Esophagus squamous epithelium (tissue), 5 donors: ENCODE measurements at regions not wholly inside any gene's neighbourhood (a gene's known extent, or its start where the extent isn't known, plus 50 kb on each side); places are given as distances from the start of the nearest gene placed in this dataset.

Experiments
- DNase-seq: peaks from one replicate; lab custom pipeline; 2025; lab: John Stamatoyannopoulos, UW
- H3K27ac ChIP-seq, 4 donors: fragments of 200-600 bp; sonication (generic); one replicate each; pipeline ENCODE4 v1.5.1; 2016 to 2019; ENCODE audit warnings: mild to moderate bottlenecking in 1 of 4
- H3K27me3 ChIP-seq, 4 donors: fragments of 200-600 bp; sonication (generic); 1 replicate in 3 of 4; 2 replicates in 1 of 4; pipeline versions ENCODE4 v1.5.1 to v1.6.0; 2017 to 2021; ENCODE audit warnings: antibody characterized with exemption in 1 of 4
- H3K36me3 ChIP-seq, 3 donors: fragments of 200-600 bp; sonication (generic); one replicate each; pipeline ENCODE4 v1.5.1; 2016 to 2019
- H3K4me1 ChIP-seq, 3 donors: fragments of 200-600 bp; sonication (generic); one replicate each; pipeline ENCODE4 v1.5.1; 2017 to 2019
- H3K4me3 ChIP-seq, 4 donors: fragments of 200-600 bp; sonication (generic); 1 replicate in 3 of 4; 2 replicates in 1 of 4; pipeline ENCODE4 v1.5.1; 2016 to 2019; ENCODE audit warnings: mild to moderate bottlenecking in 2 of 4, moderate library complexity in 1 of 4
- H3K9me3 ChIP-seq, 3 donors: fragments of 200-600 bp; sonication (generic); one replicate each; pipeline ENCODE4 v1.5.1; 2016 to 2019
- CTCF ChIP-seq, 6 experiments: fragments of 450-650 bp in 4 of 6; fragments of 200-600 bp in 2 of 6; sonication (generic) in 2 of 6; IDR thresholded peaks; one replicate each; pipeline ENCODE4 v1.5.1; 2016 to 2019; ENCODE audit warnings: antibody characterized with exemption in 6 of 6, mild to moderate bottlenecking in 4 of 6, moderate library complexity in 4 of 6
- POLR2A ChIP-seq, 4 donors: fragments of 450-650 bp; IDR thresholded peaks; one replicate each; pipeline ENCODE4 v1.6.1; 2017; ENCODE audit warnings: antibody characterized with exemption in 4 of 4, mild to moderate bottlenecking in 4 of 4, moderate library complexity in 3 of 4
- WGBS, 2 donors: methylation state at CpG; one replicate each; pipeline ENCODE4 v1.1.5; 2018; 5-methylcytosine and 5-hydroxymethylcytosine counted together
- intact Hi-C: fragments of 100-400 bp; cut with DNase I; formaldehyde crosslinking; loops from one replicate; pipeline ENCODE4 v1.15.0; 2022
- donor health status: DM: yes; HTN: yes; CAD: no.

- Histone ChIP-seq H3K27ac (no peak overlapping the region), H3K4me3 (no peak overlapping the region), H3K4me1 (no peaks in the 10 kb centered on the region), H3K27me3 (no peaks in the 10 kb centered on the region), H3K9me3 (no peaks in the 10 kb centered on the region), H3K36me3 (no peaks in the 10 kb centered on the region)
- 23 to 64% methylated on average over 2 of the region's 2 CpGs for WGBS, 2 donors
- TF ChIP-seq CTCF (IDR thresholded peaks at IDR 0.05): no peak
- no peak for TF ChIP-seq POLR2A (IDR thresholded peaks at IDR 0.05)
- no peak for DNase-seq
- intact Hi-C loops: no loop called here
These were observed 126.5 kb downstream of the TMEM30B start for GRCh38 chr14:61154641-61155040.

- Histone ChIP-seq H3K27ac (no peak overlapping the region), H3K4me1 (no peaks in the 10 kb centered on the region), H3K4me3 (no peak overlapping the region), H3K36me3 (no peaks in the 10 kb centered on the region), H3K9me3 (no peaks in the 10 kb centered on the region), H3K27me3 (no peaks in the 10 kb centered on the region)
- intact Hi-C loops: no loop called here
- DNase-seq: no peak
- WGBS, 2 donors: 46 to 53% methylated on average over 8 of the region's 8 CpGs
- TF ChIP-seq POLR2A (IDR thresholded peaks at IDR 0.05) (no peak), CTCF (IDR thresholded peaks at IDR 0.05) (no peak)
These were observed 127.1 kb downstream of the TMEM30B start for GRCh38 chr14:61153914-61154545.

DNA sequence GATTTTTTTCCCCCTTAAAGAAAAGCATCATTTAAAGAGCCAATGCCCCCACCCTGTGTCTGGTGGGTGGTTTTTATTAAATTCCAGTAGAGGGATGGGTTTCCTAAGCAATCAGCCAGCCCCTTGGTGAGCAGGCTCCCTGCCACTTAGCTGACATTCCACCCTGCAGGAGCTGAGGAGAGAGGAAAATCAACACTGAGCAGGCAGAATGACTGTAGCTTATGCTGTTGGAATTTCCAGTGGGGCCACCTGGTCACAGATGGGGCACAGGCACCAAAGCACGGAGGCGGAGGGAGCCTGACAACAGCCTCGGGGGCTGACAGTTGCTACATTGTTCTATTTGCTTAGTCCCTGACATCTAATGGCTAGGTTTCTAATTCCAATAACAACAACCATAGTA lies 127.7 kb downstream of the TMEM30B start:
- Histone ChIP-seq H3K9me3 (no peaks in the 10 kb centered on the region), H3K4me1 (no peaks in the 10 kb centered on the region), H3K4me3 (no peak overlapping the region), H3K27me3 (no peaks in the 10 kb centered on the region), H3K36me3 (no peaks in the 10 kb centered on the region), H3K27ac (no peak overlapping the region)
- 79 to 90% methylated on average over 3 of the region's 3 CpGs for WGBS, 2 donors
- intact Hi-C loops: no loop called here
- TF ChIP-seq CTCF (IDR thresholded peaks at IDR 0.05) (no peak), POLR2A (IDR thresholded peaks at IDR 0.05) (no peak)
- DNase-seq: no peak

GRCh38 chr14:61152851-61153364 lies 128.2 kb downstream of the TMEM30B start:
- Histone ChIP-seq H3K36me3 (no peaks in the 10 kb centered on the region), H3K9me3 (no peaks in the 10 kb centered on the region), H3K27me3 (no peaks in the 10 kb centered on the region), H3K4me3 (no peak overlapping the region), H3K27ac (no peak overlapping the region), H3K4me1 (no peaks in the 10 kb centered on the region)
- TF ChIP-seq POLR2A (IDR thresholded peaks at IDR 0.05): no peak
- no peak for TF ChIP-seq CTCF (IDR thresholded peaks at IDR 0.05)
- intact Hi-C loops: no loop called here
- 53 to 62% methylated on average over 3 of the region's 3 CpGs for WGBS, 2 donors
- no peak for DNase-seq

GRCh38 chr14:61151251-61151650 lies 129.9 kb downstream of the TMEM30B start:
- Histone ChIP-seq H3K4me1 (peaks cover 0 to 16% (median 3%) of the 10 kb centered on the region in 3 donors), H3K9me3 (no peaks in the 10 kb centered on the region), H3K27me3 (no peaks in the 10 kb centered on the region), H3K27ac (no peak overlapping the region), H3K4me3 (no peak overlapping the region), H3K36me3 (no peaks in the 10 kb centered on the region)
- WGBS, 2 donors: 80 to 84% methylated on average over 4 of the region's 4 CpGs
- TF ChIP-seq CTCF (IDR thresholded peaks at IDR 0.05) (no peak), POLR2A (IDR thresholded peaks at IDR 0.05) (no peak)
- DNase-seq: no peak
- intact Hi-C loops: no loop called here
